ENCODE measurements at regions not wholly inside any gene's neighbourhood (a gene's known extent, or its start where the extent isn't known, plus 50 kb on each side); places are given as distances from the start of the nearest gene placed in this dataset.

- TF ChIP-seq POLR2AphosphoS5 (IDR thresholded peaks at IDR 0.05): no peak
- TF ChIP-seq POLR2A (IDR thresholded peaks at IDR 0.05): no peak
These were observed 675.1 kb upstream of the SALL3 start for GRCh38 chr18:78304192-78305164.

Data from sigmoid colon (tissue), 4 donors.